OCI-LY1 (cell line): ENCODE measurements at regions not wholly inside any gene's neighbourhood (a gene's known extent, or its start where the extent isn't known, plus 50 kb on each side); places are given as distances from the start of the nearest gene placed in this dataset.
"Not testable (repeated sequence)": the region's sequence is repeated elsewhere in the genome, so short reads cannot be mapped to it uniquely, and the experiment has no call there.

Experiments used
- CTCF ChIP-seq: fragments of 200-600 bp; sonication (generic), shearing (Covaris generic); IDR thresholded peaks from 2 replicates; pipeline ENCODE4 v1.5.1; 2017; ENCODE audit warnings: mild to moderate bottlenecking, antibody characterized with exemption, low read length, moderate library complexity, mixed read lengths
- EZH2 ChIP-seq: fragments of 200-600 bp; sonication (generic), shearing (Covaris generic); IDR thresholded peaks from 2 replicates; pipeline ENCODE4 v1.8.0; 2017; ENCODE audit warnings: borderline replicate concordance, mixed run types, mild to moderate bottlenecking, antibody characterized with exemption, low read length, moderate library complexity, mixed read lengths

GRCh38 chr14:106300951-106301510 is 774.6 kb downstream of the TMEM121 start:
- not testable (repeated sequence) for TF ChIP-seq CTCF, EZH2
